GM06990 (cell line): ENCODE measurements at regions not wholly inside any gene's neighbourhood (a gene's known extent, or its start where the extent isn't known, plus 50 kb on each side); places are given as distances from the start of the nearest gene placed in this dataset.

Experiments
- DNase-seq: peaks from one replicate; pipeline ENCODE4 v3.0.0-alpha.2; 2011; ENCODE audit not compliant: insufficient read length; ENCODE audit errors: extremely low read depth
- H3K27me3 ChIP-seq: replicated peaks from 2 replicates; pipeline ENCODE4 v1.6.0; 2011; ENCODE audit warnings: low read length; ENCODE audit not compliant: control insufficient read depth, insufficient read depth
- H3K36me3 ChIP-seq: 2 replicates; pipeline ENCODE4 v1.5.1; 2011; ENCODE audit warnings: low read length; ENCODE audit not compliant: control insufficient read depth, insufficient read depth
- H3K4me3 ChIP-seq: replicated peaks from 2 replicates; pipeline ENCODE4 v1.5.1; 2011; ENCODE audit warnings: low read depth, mild to moderate bottlenecking, control low read depth, low read length
- TF ChIP-seq, protein P1 (sequence below): IDR thresholded peaks from 2 replicates; pipeline ENCODE4 v1.5.1; 2011; ENCODE audit warnings: low read length, control low read depth, mild to moderate bottlenecking, inconsistent platforms; ENCODE audit not compliant: insufficient read depth, poor library complexity, severe bottlenecking

DNA sequence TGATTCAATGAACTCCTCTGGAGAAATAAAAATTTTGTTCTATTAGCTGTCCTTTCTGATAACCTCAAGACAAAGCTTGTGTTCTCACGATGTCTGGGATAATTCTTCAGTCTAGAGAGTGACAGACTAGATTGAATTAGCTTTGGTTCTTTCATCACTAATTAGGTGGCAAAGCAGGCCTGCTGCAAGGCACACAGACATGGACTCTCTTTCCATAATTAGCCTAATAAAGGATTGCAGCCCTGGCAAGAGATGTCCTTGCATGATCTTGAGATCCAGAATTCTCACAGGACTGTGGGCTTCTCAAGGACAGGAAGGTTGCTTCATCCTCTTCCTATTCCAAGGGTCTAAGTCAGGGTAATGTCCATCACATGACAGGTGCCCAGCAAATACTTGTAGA is 245.6 kb upstream of the ZC3H12C start:
- TF ChIP-seq, protein P1, sequence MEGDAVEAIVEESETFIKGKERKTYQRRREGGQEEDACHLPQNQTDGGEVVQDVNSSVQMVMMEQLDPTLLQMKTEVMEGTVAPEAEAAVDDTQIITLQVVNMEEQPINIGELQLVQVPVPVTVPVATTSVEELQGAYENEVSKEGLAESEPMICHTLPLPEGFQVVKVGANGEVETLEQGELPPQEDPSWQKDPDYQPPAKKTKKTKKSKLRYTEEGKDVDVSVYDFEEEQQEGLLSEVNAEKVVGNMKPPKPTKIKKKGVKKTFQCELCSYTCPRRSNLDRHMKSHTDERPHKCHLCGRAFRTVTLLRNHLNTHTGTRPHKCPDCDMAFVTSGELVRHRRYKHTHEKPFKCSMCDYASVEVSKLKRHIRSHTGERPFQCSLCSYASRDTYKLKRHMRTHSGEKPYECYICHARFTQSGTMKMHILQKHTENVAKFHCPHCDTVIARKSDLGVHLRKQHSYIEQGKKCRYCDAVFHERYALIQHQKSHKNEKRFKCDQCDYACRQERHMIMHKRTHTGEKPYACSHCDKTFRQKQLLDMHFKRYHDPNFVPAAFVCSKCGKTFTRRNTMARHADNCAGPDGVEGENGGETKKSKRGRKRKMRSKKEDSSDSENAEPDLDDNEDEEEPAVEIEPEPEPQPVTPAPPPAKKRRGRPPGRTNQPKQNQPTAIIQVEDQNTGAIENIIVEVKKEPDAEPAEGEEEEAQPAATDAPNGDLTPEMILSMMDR, result no peak
- no peaks in the 10 kb centered on the region for H3K27me3 ChIP-seq
- DNase-seq, result no peak

DNA sequence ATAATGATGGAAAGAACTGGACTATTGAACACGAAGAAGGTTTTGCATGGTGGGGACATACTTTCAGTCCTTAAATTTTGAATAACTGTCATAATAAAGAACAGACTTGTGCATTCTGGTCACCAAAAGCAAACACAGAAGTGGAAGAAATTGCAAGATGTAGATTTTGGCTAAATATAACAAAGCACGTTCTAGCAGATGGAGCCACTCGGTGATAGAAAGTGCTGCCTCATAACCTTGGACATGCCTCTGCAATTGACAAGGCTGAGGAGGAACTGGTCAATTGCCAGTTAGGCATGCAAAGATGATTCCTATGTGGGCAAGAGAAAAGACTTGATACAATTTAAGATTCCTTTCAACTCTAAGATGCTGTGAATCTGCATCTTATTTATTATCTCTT is 244.1 kb upstream of the ZC3H12C start:
- TF ChIP-seq, protein P1, result no peak
- Histone ChIP-seq H3K4me3 (no peak overlapping the region), H3K36me3 (no peaks in the 10 kb centered on the region), H3K27me3 (no peaks in the 10 kb centered on the region)
- no peak for DNase-seq

More for the DNA sequence above, 245.6 kb upstream of the ZC3H12C start:
- Histone ChIP-seq H3K36me3 (no peaks in the 10 kb centered on the region), H3K4me3 (no peak overlapping the region)

DNA sequence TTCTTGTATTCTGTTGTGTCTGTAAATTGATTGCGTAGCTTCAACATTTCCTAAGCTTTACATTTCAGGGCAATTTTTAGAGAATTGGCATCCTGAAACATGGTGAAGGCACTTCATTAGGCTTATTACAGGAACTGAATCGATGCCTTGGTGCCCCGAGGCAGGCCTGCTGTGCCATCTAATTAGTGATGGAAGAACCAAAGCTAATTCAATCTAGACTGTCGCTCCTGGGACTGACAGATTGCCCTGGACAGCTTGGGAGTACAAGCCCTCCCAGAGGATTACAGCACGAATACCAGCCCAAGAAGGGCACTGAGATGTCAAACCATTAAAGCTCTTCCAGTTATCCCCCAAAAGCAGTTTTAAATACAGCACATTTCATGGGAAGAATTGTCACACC is 243.2 kb upstream of the ZC3H12C start:
- no peak for DNase-seq
- no peaks in the 10 kb centered on the region for H3K36me3 ChIP-seq
- TF ChIP-seq, protein P1, result no peak
- H3K27me3 ChIP-seq, result no peaks in the 10 kb centered on the region
- no peak overlapping the region for H3K4me3 ChIP-seq

DNA sequence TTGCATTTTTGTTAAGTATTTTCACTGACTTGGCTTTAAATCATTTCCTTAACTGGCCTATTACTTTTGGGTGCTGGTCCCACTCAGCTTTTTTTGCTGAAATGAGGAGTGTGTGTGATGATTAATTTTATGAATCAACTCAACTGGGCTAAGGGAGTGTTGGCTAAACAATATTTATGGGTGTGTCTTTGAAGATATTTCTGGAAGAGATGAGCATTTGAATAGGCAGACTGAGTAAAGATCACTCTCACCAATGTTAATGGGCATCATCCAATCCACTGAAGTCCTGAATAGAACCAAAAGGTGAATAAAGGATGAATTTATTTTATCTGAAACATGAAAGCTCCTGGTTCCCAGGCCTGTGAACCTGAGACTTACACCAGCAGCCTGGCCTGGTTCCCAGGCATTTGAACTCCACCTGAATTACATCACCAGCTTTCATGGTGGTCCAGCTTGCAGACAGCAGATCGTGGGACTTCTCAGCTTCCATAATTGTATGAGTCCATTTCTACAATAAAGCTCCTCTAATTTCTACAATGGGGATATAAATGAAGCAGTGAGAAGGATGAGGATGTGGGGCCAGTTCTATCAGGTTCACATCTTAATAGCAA is 241.3 kb upstream of the ZC3H12C start:
- H3K4me3 ChIP-seq, result no peak overlapping the region
- DNase-seq, result no peak
- H3K27me3 ChIP-seq, result no peaks in the 10 kb centered on the region
- TF ChIP-seq, protein P1, result no peak
- H3K36me3 ChIP-seq, result no peaks in the 10 kb centered on the region

DNA sequence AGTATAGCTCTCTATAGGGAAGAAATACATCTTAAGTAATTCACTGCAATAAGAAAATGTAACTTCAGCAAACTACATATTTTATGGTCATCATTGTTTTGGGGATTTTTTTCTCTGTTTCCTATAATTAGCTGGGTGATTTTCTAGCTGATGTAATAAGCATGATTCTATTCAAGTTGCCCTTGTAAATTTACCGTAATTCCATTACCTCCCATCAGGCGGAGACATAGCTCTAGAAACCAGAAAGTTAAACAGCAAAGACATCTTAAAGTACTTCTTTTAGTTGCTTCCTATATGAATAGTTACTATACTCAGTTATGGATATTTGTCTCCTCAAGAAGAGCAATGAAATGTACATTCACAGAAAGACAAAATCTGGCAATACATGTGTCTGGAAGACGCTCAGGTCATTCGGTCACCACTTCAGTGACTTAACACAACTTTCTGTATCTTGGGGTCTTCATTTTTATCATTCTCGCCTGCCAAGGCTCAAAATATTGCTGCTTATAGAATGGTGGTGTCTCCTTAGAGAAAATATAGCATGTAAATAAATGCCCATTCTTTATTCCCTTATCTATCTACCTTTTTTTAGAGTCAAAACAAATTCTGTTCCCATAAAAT is 239.9 kb upstream of the ZC3H12C start:
- TF ChIP-seq, protein P1, result peak; percentile 80
- H3K4me3 ChIP-seq, result no peak overlapping the region
- H3K36me3 ChIP-seq, result no peaks in the 10 kb centered on the region
- peak; percentile 19 for DNase-seq
- no peaks in the 10 kb centered on the region for H3K27me3 ChIP-seq
